K562 (cell line): ENCODE measurements at regions not wholly inside any gene's neighbourhood (a gene's known extent, or its start where the extent isn't known, plus 50 kb on each side); places are given as distances from the start of the nearest gene placed in this dataset.

Experiments used
- ADNP ChIP-seq: fragments of 200-800 bp; sonication (Bioruptor generic); IDR thresholded peaks from 2 replicates; pipeline ENCODE4 v1.6.1; 2016; ENCODE audit warnings: missing genetic modification characterization, missing compliant biosample characterization
- CEBPG ChIP-seq, 3 experiments: fragments of 200-800 bp in 1 of 3; sonication (Bioruptor generic) in 1 of 3; sonication (generic) in 1 of 3; formaldehyde crosslinking in 1 of 3; IDR thresholded peaks in 2 of 3; conservative IDR thresholded peaks in 1 of 3; 2 replicates each; pipeline versions ENCODE4 v1.6.1 to v1.8.0; 2016 to 2022; ENCODE audit warnings: missing compliant biosample characterization in 2 of 3, missing genetic modification characterization in 2 of 3, mild to moderate bottlenecking in 1 of 3, missing genetic modification reagents in 1 of 3
- GATAD2A ChIP-seq: fragments of 450-650 bp; IDR thresholded peaks from 2 replicates; pipeline ENCODE4 v1.6.1; 2017
- NCOR1 ChIP-seq: fragments of 450-650 bp; IDR thresholded peaks from 2 replicates; pipeline ENCODE4 v1.6.1; 2016; ENCODE audit warnings: mild to moderate bottlenecking, moderate library complexity
- POLR2AphosphoS5 ChIP-seq: IDR thresholded peaks from 2 replicates; pipeline ENCODE4 v1.6.1; 2011; ENCODE audit warnings: mild to moderate bottlenecking, low read depth, low read length, moderate library complexity; ENCODE audit not compliant: control insufficient read depth, insufficient read depth
- PRPF4 ChIP-seq: fragments of 200-400 bp; formaldehyde crosslinking; IDR thresholded peaks from one replicate; pipeline ENCODE4 v1.6.1; 2017; ENCODE audit warnings: low read length, low read depth, mild to moderate bottlenecking; ENCODE audit not compliant: insufficient read depth, poor library complexity, severe bottlenecking
- SAFB ChIP-seq: fragments of 200-400 bp; formaldehyde crosslinking; IDR thresholded peaks from 2 replicates; pipeline ENCODE4 v1.6.1; 2017; ENCODE audit warnings: low read depth, low read length, borderline replicate concordance
- TAL1 ChIP-seq: fragments of 450-650 bp; IDR thresholded peaks from 2 replicates; pipeline ENCODE4 v1.6.1; 2016; ENCODE audit warnings: mild to moderate bottlenecking
- ZNF57 ChIP-seq: fragments of 450-650 bp; formaldehyde crosslinking; IDR thresholded peaks from 2 replicates; pipeline ENCODE4 v1.4.0; 2020; ENCODE audit warnings: mild to moderate bottlenecking, moderate library complexity
- TF ChIP-seq, protein P1 (sequence below): fragments of 250-450 bp; sonication (Bioruptor Pico); IDR thresholded peaks from 2 replicates; pipeline ENCODE4 v1.8.0; 2022; ENCODE audit warnings: inconsistent platforms
- TF ChIP-seq, protein P2 (sequence below): sonication (generic); formaldehyde crosslinking; IDR thresholded peaks from 2 replicates; pipeline ENCODE4 v1.8.0; 2022; ENCODE audit warnings: mild to moderate bottlenecking, missing genetic modification reagents, borderline replicate concordance
- TF ChIP-seq, protein P3 (sequence below): sonication (generic); formaldehyde crosslinking; IDR thresholded peaks from 2 replicates; pipeline ENCODE4 v1.8.1; 2023; ENCODE audit warnings: missing genetic modification reagents, mild to moderate bottlenecking, borderline replicate concordance
- TF ChIP-seq, protein P4 (sequence below): IDR thresholded peaks from 2 replicates; pipeline ENCODE4 v1.6.1; 2014; ENCODE audit warnings: antibody characterized with exemption

DNA sequence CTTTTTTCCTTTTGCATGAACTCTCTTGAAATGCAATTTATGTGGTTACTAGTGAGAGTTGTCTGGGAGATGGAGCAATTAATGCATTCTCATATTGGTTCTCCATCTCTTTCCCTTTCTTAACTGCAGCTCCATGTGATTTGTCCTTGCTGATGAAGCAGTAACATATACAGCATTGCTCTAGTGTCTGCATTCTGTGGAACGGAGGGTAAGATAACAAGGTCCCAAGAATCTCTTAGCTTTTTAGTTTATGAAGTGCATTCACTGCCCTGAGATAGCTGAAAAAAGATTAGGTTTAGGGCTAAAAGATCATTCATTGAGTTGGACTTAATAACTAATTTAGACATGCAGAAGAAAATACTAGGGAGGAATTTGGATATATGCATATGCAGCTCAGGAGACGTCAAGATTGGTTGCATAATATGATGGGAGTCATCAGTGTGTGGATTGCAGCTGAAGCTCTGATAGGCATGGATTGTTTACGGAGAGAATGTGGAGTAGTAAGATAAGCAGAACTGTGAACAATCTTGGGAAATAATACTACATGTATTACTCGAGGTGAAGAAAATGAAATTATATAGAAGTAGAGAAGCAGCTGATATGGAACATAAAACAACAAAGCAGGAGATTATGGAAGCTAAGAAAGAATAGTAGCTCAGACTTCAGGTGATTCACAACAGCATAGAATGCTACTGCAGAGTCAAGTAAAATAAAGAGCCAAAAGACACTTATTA lies 404.7 kb downstream of the ARL4A start (continued):
- TF ChIP-seq, protein P1, sequence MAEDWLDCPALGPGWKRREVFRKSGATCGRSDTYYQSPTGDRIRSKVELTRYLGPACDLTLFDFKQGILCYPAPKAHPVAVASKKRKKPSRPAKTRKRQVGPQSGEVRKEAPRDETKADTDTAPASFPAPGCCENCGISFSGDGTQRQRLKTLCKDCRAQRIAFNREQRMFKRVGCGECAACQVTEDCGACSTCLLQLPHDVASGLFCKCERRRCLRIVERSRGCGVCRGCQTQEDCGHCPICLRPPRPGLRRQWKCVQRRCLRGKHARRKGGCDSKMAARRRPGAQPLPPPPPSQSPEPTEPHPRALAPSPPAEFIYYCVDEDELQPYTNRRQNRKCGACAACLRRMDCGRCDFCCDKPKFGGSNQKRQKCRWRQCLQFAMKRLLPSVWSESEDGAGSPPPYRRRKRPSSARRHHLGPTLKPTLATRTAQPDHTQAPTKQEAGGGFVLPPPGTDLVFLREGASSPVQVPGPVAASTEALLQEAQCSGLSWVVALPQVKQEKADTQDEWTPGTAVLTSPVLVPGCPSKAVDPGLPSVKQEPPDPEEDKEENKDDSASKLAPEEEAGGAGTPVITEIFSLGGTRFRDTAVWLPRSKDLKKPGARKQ (CRISPR knock-in tag), result no peak
- TF ChIP-seq, protein P2, sequence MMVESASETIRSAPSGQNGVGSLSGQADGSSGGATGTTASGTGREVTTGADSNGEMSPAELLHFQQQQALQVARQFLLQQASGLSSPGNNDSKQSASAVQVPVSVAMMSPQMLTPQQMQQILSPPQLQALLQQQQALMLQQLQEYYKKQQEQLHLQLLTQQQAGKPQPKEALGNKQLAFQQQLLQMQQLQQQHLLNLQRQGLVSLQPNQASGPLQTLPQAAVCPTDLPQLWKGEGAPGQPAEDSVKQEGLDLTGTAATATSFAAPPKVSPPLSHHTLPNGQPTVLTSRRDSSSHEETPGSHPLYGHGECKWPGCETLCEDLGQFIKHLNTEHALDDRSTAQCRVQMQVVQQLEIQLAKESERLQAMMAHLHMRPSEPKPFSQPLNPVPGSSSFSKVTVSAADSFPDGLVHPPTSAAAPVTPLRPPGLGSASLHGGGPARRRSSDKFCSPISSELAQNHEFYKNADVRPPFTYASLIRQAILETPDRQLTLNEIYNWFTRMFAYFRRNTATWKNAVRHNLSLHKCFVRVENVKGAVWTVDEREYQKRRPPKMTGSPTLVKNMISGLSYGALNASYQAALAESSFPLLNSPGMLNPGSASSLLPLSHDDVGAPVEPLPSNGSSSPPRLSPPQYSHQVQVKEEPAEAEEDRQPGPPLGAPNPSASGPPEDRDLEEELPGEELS, result no peak
- 0 out of 2 replicates have a peak, but pooled peaks have one; percentile 63 for TF ChIP-seq GATAD2A
- peak; percentile 91 for TF ChIP-seq TAL1
- peak; percentile 58; the same call in 1 of the 2 replicates for TF ChIP-seq POLR2AphosphoS5
- TF ChIP-seq ADNP (tag), result peak; percentile 55; the same call in 1 of the 2 replicates
- peak; percentile 61; the same call in 1 of the 2 replicates for TF ChIP-seq CEBPG (CRISPR knock-in tag; IDR thresholded peaks at IDR 0.05)
- peak; percentile 75 to 93 for TF ChIP-seq CEBPG (tag; conservative IDR thresholded peaks at IDR 0.05 in 1 of 2, IDR thresholded peaks at IDR 0.05 in 1 of 2)
- TF ChIP-seq, protein P3, sequence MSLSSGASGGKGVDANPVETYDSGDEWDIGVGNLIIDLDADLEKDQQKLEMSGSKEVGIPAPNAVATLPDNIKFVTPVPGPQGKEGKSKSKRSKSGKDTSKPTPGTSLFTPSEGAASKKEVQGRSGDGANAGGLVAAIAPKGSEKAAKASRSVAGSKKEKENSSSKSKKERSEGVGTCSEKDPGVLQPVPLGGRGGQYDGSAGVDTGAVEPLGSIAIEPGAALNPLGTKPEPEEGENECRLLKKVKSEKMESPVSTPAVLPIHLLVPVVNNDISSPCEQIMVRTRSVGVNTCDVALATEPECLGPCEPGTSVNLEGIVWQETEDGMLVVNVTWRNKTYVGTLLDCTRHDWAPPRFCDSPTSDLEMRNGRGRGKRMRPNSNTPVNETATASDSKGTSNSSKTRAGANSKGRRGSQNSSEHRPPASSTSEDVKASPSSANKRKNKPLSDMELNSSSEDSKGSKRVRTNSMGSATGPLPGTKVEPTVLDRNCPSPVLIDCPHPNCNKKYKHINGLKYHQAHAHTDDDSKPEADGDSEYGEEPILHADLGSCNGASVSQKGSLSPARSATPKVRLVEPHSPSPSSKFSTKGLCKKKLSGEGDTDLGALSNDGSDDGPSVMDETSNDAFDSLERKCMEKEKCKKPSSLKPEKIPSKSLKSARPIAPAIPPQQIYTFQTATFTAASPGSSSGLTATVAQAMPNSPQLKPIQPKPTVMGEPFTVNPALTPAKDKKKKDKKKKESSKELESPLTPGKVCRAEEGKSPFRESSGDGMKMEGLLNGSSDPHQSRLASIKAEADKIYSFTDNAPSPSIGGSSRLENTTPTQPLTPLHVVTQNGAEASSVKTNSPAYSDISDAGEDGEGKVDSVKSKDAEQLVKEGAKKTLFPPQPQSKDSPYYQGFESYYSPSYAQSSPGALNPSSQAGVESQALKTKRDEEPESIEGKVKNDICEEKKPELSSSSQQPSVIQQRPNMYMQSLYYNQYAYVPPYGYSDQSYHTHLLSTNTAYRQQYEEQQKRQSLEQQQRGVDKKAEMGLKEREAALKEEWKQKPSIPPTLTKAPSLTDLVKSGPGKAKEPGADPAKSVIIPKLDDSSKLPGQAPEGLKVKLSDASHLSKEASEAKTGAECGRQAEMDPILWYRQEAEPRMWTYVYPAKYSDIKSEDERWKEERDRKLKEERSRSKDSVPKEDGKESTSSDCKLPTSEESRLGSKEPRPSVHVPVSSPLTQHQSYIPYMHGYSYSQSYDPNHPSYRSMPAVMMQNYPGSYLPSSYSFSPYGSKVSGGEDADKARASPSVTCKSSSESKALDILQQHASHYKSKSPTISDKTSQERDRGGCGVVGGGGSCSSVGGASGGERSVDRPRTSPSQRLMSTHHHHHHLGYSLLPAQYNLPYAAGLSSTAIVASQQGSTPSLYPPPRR, result no peak
- no peak for TF ChIP-seq SAFB
- no peak for TF ChIP-seq ZNF57 (CRISPR knock-in tag)
- peak; percentile 83 for TF ChIP-seq NCOR1
- no peak for TF ChIP-seq PRPF4
- TF ChIP-seq, protein P4, sequence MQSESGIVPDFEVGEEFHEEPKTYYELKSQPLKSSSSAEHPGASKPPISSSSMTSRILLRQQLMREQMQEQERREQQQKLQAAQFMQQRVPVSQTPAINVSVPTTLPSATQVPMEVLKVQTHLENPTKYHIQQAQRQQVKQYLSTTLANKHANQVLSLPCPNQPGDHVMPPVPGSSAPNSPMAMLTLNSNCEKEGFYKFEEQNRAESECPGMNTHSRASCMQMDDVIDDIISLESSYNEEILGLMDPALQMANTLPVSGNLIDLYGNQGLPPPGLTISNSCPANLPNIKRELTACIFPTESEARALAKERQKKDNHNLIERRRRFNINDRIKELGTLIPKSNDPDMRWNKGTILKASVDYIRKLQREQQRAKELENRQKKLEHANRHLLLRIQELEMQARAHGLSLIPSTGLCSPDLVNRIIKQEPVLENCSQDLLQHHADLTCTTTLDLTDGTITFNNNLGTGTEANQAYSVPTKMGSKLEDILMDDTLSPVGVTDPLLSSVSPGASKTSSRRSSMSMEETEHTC, result no peak
